ENCODE measurements at regions not wholly inside any gene's neighbourhood (a gene's known extent, or its start where the extent isn't known, plus 50 kb on each side); places are given as distances from the start of the nearest gene placed in this dataset.

DNA sequence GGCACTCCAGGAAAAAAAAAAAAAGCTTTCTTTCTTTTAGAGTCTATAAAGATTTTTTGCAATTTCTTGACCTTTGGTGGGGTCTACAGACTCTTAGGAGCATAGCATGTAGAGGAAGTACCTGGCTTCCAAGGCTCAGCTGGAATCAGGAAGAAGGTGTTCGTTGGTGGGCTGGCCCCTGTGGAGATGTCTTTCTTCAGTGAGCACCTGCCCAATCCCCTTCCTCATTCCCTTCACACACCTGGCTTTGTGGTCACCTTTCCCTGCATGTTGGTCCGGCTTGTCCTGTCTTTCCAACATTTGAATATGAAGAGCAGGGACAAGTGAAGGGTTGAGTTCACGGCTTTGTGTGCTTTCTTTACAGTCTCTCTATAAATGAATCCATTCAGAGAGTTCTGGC is 352.4 kb downstream of the HAPSTR1 start:
- no peak for DNase-seq (ENCODE audit: low read depth in 3 of 3, low spot score in 2 of 3)

DNA sequence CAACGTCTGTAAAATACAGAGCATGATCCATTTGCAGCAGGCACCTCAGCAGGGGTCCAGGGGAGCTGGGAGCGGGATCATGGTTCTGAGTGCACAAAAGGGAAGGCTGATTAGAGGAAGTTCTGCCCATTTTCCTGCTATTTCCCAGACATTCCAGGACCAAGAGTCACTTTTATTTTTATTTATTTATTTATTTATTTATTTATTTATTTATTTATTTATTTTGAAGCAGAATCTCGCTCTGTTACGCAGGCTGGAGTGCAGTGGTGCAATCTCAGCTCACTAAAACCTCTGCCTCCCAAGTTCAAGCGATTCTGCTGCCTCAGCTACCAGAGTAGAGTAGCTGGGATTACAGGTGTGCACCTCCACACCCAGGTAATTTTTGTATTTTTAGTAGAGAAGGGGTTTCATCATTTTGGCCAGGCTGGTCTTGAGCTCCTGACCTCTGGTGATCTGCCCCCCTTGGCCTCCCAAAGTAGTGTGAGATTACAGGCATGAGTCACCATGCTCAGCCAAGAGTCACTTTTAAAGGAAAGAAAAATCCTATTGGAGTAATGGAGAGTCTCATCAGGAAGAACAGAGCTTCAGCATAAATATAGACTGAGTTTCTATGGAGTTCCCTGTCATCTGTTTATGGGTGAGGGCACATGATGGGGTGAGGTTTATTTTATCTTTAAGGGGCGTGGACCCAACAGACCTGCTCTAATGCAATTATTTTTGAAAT is 355.2 kb downstream of the HAPSTR1 start:
- DNase-seq (ENCODE audit: low read depth in 3 of 3, low spot score in 2 of 3) = no peak

DNA sequence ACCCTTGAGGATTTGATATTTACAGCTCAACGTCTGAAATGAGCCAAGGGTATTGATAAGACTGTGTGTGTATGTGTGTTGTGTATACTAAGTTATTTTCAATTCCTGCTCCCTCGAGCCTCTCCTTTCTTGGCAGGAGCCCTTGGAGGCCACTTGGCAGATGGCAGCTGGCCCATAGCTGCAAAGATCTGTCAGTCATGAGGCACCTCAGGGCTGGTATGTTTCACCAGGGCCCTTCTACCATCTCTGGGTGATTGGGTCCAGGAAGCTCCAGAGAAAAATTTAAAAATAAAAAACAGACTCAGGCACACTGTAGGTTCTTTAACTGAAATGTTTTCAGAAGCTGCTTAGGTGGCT is 355.7 kb downstream of the HAPSTR1 start:
- DNase-seq (ENCODE audit: low read depth in 3 of 3, low spot score in 2 of 3) = no peak

DNA sequence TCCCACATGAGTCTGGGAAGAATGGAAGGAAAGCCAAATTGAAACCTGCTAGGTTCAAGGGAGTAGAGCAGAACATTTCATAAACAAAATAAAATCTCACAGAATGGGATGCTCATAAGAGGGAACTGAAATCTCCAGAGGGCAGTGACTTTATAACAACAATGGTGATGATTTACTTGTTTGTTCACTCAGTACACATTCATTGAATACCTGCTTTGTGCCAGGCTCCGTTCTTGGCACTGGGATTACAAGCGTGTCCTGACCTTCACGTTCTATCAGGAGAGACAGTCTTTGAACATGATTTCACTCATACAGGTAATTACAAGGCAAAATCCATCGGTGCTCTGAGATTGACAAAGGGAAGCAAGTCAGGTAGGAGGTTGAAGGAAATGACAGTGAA is 356.3 kb downstream of the HAPSTR1 start:
- no peak for DNase-seq (ENCODE audit: low read depth in 3 of 3, low spot score in 2 of 3)

DNA sequence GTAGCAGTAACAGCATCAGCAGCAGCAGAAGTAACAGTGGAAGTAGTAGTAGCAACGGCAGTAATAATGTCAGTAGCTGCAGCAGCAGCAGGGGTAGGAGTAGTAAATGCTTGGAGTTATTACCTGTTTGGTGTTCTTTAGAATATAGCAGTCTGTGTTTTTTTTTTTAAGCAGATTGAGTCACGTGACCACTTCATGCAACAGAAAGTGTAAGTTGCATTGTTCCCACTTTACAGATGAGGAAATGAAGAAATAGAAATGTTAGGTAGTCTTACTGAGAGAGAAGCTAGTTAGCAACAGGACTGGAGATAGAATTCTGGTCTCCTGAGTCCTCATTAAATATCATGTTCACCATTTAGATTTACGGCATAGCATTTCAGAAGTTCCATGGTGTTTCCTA is 358.2 kb downstream of the HAPSTR1 start:
- DNase-seq (ENCODE audit: low read depth in 3 of 3, low spot score in 2 of 3) = no peak

DNA sequence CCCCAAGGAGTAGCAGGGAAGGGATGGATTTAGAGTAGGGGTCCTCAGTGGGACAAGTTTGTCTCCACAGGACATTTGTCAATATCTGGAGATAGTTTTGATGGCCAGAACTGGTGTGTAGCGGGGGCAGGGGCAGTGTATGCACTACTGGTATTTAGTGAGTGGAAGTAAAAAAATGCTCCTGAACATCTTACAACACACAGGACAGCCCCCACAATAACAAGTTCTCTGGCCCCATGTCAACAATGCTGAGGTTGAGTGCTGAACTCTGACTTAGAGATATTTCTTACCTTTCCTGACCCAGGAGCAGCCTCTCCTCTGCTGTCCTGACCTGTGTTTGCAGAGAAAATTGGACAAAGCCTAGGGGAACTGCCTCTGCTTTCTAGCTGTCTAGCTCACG is 365.8 kb downstream of the HAPSTR1 start:
- no peak for DNase-seq (ENCODE audit: low read depth in 3 of 3, low spot score in 2 of 3)

DNA sequence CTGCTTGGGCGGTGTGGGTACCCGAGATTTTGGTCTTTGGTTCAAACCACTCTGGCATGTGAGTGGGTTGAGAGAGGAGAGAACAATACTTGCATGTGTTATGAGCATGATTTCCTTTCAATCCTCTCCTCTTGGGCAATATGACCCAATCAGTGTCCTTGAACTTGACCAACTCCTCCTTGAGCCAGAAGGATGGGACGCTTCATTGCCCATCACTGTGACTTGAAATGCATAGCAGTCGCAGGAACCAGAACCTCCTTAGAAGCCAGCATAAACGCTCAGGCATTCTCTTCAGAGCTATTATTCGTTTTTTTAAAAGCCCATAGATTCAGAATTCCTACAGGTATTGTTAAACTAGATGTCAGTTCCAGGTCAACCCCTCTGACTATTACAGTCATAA is 367.4 kb downstream of the HAPSTR1 start:
- no peak for DNase-seq (ENCODE audit: low read depth in 3 of 3, low spot score in 2 of 3)

DNA sequence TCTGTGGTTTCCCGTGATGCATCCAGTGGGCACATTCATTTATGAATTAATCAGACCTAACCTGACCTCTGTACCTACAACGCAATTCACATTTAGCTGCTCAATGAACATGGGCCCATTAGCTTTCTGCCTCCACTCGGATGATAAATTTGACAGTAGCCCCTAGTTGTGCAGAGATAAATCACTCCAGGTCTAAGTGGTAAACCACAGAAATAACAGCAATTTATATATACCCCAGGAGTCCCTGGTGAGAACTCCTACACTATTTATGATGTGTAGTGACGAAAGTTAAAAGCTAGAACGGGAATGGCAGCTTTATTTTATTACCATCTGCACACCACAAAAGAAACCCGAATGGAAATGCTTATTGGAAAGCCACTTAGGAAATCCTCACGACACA is 371.5 kb downstream of the HAPSTR1 start:
- no peak for DNase-seq (ENCODE audit: low read depth in 3 of 3, low spot score in 2 of 3)

DNA sequence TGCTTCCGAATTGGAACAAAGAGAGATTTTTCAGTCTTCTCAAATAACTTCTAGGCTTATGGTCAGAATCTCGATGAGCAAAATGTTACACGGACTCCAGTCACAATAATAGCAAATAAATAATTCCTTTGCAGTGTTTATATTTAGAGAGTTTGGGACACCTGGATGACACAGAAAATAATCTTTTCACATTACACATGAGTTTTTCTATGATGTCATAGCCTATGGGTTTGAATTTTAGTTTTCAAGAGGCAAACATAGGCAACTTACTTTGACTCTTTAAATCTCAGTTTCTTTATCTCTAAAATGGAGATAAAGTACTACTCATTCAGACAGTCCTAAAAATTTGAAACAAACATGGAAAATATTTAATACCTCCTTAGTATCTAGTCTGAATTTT is 372.0 kb downstream of the HAPSTR1 start:
- no peak for DNase-seq (ENCODE audit: low read depth in 3 of 3, low spot score in 2 of 3)

DNA sequence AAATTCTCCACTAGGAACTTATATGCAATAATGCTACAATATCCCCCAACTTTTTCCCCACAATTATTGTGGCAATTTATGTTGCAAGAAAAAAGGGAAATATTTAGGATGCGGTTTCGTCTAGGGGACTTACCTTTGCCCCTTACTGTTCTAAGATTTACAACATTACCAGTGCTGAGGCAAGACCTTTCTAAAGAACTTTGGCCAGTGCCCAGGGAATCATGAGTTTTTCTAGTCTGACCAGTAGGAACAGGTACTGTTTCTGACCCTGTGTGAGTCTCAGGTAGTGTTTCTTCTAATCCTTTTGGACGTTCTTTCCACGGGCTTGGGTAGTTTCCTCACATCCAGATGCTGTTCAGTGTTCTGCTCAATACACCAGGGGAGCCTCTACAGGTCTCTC is 373.7 kb downstream of the HAPSTR1 start:
- no peak for DNase-seq (ENCODE audit: low read depth in 3 of 3, low spot score in 2 of 3)

DNA sequence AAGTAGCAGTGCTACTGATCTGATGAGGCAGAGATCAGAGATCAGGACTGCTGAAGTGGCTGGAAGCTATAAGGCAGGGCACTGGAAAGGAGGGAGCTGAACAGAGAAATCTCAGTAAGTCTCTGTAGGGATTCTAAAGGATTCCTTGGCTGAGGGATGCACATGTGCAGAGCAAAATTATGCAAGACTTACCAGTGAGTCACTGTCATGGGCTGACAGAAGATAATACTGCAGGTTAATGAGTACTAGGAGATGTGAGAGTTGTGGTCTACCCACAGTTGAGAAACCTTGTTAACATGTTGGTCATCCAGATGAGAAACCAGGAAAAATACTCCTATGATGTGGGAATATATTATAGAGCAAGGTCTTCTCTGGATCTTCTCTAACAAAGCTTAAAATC is 378.1 kb downstream of the HAPSTR1 start:
- no peak for DNase-seq (ENCODE audit: low read depth in 3 of 3, low spot score in 2 of 3)

DNA sequence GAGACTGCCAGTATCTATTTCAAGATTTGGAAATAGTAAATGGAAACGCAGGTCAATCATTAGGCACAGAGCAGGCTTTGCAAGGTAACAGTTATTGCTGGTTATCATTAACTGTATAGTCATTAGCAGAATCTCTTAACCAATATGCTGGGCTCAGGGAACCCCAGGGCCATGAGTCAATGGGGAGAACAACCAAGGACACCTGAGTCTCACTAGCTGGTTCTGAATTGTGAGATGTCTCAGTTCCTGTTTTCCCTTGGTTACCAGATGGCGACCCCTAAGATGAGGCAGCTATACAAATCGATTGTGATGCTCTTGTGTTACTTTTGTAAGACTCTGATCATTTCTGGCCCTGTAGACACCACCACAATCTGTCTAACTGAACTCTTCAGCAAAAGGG is 385.3 kb downstream of the HAPSTR1 start:
- DNase-seq (ENCODE audit: low read depth in 3 of 3, low spot score in 2 of 3) = no peak

DNA sequence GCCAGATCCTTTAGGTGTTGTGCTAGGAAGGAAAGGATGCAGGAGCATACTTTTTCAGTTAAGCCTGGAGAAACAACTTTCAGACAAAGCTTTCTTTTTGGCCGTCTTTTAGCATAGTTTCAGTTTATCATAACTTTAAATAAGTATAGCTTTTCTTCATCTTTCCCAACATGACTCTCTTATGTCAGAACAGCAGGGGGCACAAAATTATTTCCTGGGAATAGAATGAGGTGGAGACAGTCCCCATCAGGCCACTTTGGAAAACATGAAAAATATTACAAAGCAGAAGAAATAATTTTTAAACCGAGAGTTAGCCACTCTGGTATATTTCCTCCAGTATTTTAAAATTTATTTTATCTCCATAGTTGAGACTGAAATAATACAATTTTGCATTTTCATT is 387.6 kb downstream of the HAPSTR1 start:
- DNase-seq (ENCODE audit: low read depth in 3 of 3, low spot score in 2 of 3) = no peak

DNA sequence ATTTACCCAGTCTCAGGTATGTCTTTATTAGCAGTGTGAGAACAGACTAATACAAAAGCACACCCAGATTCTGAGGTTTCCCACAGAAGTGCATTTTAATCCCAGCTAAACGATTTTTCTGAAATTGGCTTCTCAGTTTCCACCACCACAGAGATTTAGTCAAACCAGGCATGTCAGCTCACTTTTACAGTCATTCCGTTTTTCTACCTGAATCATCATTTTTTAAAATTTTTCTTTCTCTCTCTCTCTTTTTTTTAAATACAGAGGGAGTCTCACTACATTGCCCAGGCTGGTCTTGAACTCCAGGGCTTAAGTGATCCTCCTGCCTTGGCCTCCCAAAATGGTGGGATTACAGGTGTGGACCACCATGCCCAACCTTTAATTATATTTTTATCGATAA is 389.1 kb downstream of the HAPSTR1 start:
- DNase-seq (ENCODE audit: low read depth in 3 of 3, low spot score in 2 of 3) = no peak

DNA sequence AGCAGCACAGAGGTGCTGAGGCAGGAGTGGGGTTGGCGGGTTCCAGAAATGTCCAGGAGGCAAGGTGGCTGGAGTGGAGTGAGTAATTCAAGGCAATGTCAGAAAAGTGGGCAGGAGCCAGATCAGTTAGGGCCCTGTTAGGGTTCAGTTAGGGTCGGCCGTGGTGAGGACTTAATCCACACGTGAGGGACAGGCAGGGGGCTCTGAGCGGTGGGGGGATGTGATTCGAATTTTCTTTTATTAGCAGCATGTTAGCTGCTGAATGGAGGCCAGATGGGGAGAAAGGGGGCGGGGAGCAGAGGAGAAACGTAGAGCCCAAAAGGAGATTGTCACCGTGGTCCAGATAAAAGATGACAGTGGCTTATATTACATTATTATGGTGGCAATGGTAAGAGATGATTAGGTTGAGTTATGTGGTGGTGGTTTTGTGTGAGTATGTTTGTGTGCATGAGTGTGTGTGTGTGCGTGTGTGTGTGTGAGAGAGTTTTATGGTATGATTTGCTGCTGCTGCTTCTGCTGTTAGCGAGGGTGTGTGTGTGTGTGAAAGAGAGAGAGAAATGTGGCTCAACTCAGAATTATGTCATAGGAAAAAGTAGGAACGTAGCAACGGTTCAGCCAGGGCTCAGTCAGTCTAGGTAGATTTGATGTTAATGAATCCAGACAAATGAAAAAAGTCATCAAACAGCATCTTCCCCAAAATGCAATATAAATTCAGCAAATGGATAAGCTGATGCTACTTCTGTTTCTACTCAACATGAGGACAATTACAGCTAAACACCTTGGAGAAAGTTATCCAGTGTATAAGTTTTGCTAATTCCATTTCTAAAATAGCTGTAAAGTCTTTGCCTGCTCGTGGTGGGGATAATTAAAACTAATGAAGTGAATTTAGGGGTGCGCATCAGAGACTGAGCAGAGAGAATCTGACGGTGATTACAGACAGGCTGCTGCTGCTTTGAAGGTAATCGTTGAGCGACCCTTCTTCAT is 390.6 kb downstream of the HAPSTR1 start:
- no peak for DNase-seq (ENCODE audit: low read depth in 3 of 3, low spot score in 2 of 3)

DNA sequence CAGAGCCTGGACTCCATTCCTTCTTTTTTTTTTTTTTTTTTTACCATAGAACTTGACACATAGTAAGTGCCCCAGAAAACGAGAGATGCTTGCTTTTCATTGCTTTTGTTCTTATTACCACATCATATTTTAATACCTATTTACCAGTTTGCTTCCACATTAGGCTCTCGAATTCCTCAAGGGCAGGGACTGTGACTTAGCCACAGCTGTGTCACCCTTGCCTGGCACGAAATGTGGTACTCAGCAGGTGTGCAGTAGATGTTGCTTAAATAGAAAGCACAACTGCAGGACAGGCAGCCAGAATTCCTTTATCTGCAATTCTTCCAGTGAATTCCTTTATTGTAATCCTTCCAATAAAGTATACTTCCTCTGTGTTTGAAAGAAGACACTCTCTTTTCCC is 393.0 kb downstream of the HAPSTR1 start:
- DNase-seq (ENCODE audit: low read depth in 3 of 3, low spot score in 2 of 3) = no peak

DNA sequence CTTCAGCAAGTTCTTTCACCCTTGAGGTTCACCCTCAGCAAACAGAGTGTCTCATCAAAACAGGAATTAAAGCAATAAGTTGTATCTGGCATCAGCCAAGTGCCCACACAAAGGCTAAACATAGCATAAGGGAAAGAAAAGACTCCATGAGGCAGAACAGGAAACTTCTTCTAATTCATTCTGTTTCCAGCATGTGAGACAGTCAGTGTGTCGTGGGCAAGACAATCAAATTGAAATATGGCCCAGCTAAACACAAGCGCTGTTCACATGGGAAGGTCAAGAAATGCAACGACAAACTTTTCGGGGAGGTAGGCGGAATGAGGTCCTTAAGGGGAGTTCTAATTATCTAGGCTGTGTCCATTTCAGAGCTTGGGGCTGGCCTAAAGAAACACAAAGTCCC is 393.4 kb downstream of the HAPSTR1 start:
- DNase-seq (ENCODE audit: low read depth in 3 of 3, low spot score in 2 of 3) = no peak

DNA sequence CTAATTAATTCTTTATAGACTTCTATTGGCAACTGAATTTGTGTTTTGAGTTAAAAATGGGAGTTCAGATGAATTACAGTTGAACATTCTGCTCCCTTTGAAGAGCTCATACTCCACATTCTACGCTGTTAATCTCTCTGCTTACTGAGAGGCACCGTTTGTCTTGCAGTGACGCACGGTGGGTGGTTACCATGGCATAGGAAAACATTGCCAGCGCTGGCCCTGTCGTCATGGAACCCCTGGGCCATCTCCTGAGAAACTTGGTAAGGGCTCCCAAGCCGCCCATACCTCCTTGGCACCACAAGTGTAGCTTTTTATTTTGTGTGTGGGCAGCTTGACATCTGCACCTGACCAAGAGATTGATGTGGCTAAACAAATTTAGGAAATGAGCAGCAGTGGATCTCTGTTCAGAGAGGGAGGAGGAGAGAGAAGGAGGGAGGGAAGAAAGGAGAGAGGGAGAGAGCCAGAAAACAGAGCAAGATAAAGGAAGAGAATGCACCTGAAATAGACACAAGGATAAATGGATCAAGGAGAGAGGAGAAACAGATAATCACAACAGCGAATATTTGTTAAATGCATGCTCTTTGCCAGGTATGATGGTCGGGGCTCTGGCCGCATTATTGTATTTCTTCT is 398.5 kb downstream of the HAPSTR1 start:
- DNase-seq (ENCODE audit: low read depth in 3 of 3, low spot score in 2 of 3) = peak; percentile 50 to 75 (median 52)

DNA sequence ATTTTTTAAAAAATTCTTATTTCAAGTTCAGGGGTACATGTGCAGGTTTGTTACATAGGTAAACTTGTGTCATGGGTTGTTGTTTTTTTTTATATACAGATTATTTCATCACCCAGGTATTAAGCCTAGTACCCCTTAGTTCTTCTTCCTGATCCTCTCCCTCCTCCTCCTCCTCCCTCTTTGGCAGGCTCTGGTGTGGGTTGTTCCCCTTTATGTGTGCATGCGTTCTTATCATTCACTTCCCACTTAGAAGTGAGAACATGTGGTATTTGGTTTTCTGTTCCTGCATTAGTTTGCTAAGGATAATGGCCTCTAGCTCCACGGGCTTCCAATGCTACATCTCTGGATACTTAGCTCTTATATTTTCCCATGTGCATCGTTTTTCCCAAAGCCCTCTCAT is 404.4 kb downstream of the HAPSTR1 start:
- no peak for DNase-seq (ENCODE audit: low read depth in 3 of 3, low spot score in 2 of 3)

DNA sequence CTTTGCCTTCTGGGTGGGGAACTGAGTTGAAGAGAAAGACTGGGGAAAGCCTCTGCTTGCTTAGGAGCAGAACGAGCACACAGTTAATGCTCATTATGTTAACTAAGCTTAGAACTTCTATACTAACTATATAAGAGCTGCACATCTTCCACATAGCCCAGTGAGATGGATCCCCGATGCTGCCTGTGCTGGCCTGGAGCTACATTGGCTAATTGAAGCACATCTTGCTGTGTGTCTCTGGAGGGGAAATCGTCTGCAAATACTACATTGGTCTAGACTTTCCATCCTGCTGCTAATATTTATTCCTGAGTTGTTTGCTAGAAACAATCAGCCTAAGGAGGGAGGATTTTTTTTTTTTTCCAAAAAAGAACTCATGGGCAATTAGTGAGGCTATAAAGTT is 406.3 kb downstream of the HAPSTR1 start:
- DNase-seq (ENCODE audit: low read depth in 3 of 3, low spot score in 2 of 3) = no peak

DNA sequence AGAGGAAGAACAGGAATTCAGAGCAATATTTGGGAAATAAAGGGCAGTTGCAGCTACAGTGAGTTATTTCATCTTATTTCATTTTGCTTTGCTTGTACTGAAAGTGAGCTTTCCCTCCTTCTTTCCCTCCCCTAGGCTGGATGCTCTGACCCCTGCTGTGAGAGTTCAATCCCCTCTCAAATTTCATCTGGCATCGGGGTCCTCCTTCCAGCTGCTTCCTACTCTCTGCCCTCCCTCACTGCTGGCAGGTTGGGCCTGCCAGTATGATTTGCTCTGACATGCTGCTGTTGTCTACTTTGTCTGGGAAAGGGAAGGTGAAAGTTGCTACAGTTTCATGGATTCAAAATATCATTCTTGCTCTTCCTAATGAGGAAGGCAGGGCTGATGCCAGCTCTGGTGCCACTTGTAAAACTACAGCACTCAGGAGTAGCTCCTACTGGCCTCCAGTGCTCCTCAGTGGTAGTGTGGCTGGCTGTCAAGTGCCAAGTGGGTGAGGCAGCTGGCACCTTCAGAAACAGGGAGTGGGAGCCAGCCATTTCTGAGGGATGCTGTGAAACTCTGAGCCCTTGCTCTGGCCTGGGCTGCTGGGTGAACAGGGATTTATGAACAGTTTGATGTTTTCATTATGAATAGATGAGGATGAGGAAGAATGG is 408.6 kb downstream of the HAPSTR1 start:
- DNase-seq (ENCODE audit: low read depth in 3 of 3, low spot score in 2 of 3) = no peak
